GM12891 (cell line): ENCODE measurements at regions not wholly inside any gene's neighbourhood (a gene's known extent, or its start where the extent isn't known, plus 50 kb on each side); places are given as distances from the start of the nearest gene placed in this dataset.

Experiments used
- POLR2A ChIP-seq: IDR thresholded peaks from 2 replicates; pipeline ENCODE4 v1.6.1; 2011; ENCODE audit warnings: low read depth, low read length, control low read depth
- TAF1 ChIP-seq: IDR thresholded peaks from 2 replicates; pipeline ENCODE4 v1.6.1; 2011; ENCODE audit warnings: low read depth, low read length, control low read depth

DNA sequence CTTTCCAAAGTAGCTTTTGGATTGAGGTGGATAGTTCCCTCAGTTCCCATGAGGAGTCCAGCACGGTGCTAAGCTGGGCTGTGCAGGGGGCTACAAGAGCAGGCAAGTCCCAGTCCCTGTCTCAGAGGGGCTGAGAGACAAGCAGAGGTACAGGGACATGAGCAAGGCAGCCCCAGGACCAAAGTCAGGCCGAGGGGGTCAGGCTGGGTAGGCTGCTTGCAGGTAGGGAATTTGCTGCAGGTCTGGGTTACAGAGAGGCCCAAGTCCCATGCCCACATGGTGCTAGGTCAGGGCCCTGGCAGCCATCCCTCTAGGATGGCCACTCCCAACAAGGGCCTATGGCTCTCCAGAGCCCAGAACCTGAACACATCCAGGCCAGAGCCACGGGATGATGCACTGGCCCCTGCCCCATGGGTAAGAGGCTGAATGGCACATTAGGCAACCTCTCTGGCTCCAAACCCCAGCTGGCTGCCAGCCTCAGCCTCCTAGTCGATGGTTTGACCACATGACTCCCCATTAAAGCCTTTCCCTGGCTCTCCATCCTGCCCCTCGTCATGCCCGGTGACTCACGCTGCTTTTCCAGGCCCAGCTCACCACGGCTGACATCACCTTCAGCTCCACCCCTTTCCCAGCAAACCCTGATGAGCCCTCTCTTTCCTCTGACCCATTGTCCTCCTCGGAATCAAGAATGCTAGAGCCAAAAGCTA lies 83.7 kb downstream of the SDC1 start:
- TF ChIP-seq TAF1 = no peak
- no peak for TF ChIP-seq POLR2A
